ENCODE measurements at regions not wholly inside any gene's neighbourhood (a gene's known extent, or its start where the extent isn't known, plus 50 kb on each side); places are given as distances from the start of the nearest gene placed in this dataset.

DNA sequence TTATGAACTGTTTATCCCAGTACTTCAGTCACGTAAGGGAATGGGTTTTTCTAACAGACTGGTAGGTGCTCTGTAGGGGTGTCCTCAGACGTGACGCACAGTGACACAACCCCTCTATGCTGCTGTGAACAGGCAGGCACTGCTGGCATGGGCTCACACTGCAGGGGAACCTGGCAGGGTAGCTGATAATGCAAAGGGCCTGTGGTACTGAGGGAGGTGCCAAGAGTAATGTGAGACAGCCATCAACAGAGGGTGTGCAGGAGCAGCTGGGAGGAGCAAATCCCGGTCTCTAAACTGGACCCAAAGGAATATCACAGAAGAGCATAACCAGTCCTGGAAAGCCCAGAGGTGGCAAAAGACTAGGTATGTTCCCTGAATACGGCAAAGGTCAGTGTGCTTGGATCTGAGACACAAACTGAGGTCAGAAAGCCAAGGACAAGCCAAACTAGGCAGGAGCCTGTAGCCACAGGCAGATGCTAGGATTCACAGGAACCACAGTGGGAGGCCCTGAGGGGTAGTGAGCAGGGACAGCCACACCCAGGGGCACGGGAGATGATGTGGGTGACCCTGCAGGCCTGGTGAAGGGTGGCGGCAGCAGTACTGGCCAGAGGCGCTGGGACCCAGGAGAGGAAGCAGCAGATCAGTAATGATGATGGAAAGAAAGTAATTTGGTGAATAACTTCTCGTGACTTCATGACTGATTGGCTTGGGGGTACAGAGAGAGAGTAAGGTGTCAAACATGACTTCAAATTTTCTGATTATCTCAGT is 248.1 kb upstream of the CHRNA7 start:
- no peak for DNase-seq

DNA sequence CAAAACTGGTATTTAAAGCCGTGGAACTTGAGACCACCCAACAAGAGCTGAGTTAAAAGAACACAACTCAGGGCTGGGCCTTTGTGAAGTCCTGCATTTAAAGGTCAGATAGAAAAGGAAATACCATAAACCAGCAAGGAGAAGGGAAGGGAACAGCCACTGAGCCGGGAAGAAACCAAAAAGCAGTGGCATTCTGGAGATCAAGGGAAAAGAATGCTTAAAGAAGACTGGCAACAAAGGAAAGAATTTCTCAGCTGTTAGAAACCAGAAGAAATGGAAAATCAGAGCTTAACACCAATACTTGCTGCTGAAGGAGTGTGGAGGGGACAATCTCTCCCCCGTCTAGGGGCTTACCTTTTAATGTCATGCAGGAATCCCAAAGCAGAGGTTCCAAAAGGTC is 247.4 kb upstream of the CHRNA7 start:
- DNase-seq = no peak

DNA sequence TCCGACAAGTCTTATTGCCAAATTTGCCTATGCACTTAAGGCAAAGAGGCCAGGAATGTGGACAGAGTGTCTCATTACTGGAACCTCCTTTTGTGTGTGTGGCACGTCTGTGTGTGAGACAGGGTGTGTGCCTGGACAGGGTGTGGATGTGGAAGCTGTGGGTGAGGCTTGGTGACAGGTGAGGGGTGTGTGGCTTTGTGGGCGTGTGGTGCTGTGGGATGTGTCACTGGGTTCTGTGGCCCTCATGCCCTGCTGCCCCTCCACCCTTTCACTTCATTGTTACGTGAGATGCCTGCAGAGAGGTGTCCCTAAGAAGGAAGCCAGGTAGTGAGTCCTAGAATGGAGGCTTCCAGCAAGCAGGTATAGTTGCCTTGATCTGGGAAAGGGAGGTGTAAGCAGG is 244.0 kb upstream of the CHRNA7 start:
- DNase-seq = no peak

DNA sequence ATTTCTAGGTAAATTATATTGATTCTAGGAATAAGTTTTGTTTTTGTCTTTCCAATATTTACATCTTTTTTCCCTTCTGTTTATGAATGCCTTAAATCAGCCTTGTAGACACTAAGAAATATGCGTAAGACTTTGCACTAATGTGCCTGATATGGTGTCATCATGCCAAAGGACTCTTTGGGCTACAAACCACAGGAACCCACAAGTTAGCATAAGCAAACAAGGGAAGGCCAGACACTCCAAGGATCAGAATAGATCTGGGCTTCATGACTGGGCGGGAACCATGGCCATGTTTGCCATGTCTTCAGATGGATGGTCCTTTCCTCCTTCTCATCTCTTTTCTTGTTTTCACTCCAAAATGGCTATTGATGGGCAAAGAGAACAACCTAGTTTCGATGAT is 242.2 kb upstream of the CHRNA7 start:
- no peak for DNase-seq

DNA sequence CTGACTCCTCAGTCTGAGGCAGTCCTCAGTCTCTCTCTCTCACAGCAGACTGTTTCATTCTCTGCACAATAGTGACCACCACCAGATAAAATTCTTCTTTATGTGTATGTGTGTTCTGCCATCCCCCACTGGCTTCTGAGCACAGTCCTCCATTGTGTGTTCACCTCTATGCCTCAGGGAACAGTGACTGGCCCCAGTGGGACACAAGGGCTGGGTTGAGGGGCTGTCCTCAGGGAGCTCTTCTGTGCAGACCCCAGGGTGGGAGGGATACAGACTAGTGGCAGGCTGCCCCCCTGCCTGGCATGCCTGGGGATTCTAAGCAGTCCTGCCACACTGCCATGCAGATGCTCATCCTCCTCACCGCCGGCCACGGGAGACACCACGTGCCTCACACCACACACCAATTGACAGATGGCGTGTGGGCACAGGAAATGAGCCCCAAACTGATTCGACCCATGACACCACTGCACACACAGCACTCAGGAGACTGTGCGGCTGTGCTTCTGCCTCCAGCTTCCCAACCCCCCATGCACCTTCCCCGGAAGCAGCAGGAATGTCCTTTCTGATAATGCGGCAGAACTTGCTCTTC is 237.6 kb upstream of the CHRNA7 start:
- DNase-seq = no peak

DNA sequence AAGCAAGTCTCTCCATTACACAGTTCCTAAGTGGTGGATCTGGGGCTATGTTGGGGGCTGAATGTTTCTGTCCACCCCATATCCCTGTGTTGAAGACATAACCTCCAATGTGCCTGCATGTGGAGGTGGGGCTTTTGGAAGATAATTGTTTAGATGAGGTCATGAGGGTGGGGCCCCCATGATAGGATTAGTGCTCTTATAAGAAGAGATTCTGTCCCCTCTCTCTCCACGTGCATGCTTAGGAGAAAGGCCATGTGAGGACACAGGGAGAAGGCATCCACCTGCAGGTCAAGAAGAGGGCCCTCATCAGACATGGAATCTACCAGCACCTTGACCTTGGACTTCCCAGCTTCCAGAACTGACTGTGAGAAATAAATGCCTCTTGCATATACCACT is 231.0 kb upstream of the CHRNA7 start:
- no peak for DNase-seq

DNA sequence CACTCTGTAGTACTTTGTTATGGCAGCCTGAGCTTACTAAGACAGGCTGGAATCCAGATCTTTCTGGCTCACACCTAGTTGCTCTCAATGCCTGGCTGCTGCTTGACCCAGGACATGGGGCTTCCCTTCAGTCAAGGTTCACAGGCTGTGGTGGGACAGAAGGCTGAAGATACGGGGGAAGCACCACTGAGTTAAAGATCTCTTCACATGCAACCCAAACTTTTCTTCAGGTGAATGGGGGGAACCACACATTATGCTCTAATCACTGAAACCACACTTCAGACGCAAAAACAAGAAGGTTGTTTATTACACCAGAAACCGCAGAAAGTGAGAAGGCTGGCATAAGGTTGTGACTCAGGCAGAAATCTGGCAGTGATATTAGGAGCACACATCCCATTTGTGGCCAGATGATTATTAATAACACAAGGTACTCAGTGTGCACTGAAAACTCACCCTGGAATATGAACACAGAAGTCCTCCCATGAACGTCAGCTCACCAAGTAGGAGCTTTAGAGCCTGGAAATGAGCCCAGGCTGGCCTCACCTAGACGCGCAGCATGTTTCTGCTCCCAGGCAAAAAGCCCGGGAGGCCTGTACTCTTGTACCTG is 230.5 kb upstream of the CHRNA7 start:
- DNase-seq = no peak

DNA sequence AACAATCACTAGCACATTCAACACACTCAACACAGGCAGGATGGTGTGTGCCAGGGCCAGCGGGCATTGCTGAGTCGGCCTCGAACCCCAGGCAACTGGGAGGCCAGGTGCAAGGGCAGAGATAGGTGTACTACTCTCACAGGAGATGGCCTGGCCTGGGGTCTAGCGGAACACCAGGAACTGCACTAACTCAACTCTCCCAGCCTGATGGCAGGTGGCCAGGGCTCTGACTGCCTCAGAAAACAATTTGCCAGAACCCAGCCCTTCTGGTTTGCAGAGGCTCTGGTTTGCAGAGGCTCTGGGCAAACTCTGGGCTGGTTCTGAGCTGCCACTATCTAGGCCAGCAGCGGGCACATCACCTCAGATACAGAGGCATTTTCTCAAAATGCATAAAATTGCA is 229.2 kb upstream of the CHRNA7 start:
- no peak for DNase-seq

DNA sequence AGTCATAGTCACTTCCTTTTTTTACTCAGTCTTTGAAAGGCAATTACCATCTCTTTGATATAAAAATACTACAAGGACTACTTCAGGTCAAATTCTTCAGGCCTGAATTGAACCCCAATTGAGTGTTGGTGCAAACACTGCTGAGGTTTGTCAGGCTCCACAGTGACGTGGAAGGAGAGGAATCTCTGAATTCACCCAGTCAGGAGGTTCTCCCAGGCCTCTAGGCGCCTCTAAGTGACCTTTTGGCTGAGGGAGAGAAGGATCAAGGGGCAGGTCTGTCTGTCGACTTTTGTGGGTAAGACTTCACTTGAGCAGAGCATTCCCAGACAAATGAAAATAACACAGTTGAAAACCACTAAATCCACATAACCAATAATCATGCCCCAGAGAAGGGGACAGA is 227.6 kb upstream of the CHRNA7 start:
- DNase-seq = no peak

DNA sequence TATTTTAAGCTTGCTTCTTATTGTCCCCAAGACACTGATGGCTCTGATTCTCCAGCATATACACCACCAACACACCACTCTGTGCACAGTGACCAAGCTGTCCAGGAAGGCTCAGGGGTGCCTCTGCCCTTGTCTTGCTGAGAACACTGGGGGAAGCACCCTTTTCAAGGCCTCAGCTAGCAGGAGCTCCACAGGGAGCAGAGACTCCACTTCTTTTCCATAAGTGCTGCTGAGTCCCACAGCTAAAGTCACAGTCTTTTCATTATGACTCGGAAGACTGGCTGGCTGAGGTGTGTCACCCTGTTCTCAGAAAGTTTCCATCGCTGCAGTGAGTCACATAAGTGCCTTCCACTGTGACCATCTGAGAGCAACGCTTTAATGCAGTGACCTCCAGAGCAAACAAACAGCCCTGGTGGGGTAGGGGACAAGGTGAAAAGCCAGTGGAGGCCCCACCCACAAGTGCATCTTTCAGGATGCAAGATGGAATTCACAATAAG is 226.9 kb upstream of the CHRNA7 start:
- DNase-seq = no peak

DNA sequence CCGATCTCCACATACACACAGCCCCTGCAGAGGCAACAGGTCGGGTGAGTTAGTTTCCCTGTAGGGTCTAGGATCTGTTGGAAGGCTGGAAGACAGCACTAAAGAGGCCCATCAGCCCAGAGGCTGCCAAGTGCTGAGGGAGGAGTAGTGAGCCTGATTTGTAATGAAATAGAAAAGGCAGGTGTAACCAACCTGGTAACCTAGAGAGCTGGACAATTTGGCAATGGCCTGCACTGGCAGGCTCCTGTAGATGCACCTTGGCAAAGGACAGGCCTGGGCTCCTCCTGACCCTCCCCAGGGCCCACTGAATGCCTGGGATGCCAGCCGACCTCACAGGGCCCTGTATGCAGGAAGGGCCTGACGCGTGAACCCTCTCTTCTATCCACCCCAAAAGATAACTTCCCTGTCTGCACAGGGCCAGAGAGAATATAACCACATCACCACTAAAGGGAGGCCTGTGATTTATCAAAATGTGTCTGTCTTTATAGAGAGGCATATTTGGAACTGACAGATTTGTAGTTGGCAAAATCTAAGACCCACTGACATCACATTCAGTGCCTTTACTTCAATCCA is 225.1 kb upstream of the CHRNA7 start:
- no peak for DNase-seq

DNA sequence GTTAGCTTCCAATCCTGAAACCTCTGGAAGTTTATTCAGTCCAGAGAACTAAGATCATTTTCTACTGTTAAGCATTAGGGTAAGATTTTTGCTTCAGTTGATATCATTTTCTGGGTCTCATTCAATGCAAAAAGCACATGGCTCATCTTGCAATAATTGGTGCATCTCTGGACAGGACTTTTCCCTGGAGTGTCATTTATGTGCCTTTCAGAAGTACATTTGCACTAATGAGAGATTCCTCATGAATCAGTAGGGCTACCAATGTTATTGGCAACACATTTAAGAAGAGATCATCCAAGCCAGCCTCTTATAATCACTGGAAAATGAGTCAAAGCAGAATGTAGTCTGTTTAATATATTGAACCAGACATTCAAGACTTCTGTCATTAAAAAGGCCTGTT is 224.2 kb upstream of the CHRNA7 start:
- no peak for DNase-seq

DNA sequence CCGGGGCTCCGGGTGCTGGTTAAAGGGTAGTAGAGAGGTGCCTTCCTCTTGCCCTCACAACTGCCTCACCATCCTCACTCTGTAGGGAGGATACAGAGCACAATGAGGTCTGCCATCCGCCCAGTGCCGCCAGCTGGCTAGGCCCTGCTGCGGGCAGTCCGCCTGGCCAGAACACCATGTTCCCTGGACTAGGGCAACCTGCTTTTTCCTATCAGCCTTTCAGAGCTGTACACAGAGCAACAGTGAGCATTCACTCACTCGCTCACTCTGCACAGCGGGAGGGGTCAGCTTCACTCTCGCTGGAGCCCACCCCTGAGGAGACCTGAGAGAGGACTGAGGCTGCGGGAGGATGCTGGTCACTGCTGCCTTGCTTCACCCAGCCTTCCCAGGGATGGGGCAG is 218.7 kb upstream of the CHRNA7 start:
- no peak for DNase-seq

DNA sequence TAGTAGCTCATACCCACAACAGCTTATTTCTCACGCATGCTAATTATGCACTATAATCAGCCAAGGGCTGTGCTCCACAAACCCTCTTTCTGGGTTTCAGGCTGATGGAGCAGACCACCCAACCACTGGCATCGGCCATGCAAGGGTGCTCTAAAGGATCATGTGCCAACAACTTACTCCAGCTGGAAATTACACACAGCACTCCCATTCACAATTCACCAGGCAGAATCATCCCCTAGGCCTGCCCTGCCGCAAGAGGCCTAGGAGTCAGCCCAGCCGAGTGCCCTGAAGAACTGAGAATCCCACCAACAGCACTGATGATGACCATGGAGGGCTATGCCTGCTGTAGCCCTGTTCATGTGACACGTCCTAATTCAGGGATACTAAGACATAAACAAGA is 216.2 kb upstream of the CHRNA7 start:
- DNase-seq = no peak

DNA sequence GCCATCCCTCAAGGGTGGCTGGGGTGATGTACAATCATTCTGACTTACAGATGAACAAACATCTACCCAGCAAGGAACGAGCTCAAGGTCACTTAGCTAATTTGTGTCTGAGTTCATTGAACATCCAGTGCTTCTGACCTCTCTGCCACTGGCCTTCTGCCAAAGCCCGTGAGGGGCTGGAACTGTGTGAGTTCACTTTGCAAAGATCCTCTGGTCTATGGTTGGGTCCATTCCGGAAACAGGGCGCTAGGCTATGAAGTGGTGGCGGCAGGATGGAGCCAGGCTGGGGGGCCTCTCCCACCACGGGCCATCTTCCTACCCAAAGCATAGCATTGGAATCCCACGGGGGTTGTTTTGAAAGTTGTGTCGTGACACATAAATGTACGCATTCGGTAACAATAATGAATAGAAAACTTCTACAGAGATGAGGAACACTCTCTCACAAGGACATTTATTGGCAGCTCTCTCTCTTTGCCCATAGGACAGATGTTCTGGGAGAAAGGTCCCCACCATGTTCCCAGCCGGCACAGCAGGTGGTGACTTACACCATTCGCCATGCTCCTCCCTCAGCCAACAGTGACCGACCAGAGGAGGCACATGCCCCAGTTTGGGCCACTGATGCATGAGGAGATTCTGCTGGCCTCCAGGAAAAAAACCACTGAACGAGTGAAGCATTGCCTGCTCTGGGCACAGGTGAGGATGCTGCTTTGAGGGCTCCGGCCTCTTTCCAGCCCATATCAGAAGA is 214.7 kb upstream of the CHRNA7 start:
- DNase-seq = no peak

DNA sequence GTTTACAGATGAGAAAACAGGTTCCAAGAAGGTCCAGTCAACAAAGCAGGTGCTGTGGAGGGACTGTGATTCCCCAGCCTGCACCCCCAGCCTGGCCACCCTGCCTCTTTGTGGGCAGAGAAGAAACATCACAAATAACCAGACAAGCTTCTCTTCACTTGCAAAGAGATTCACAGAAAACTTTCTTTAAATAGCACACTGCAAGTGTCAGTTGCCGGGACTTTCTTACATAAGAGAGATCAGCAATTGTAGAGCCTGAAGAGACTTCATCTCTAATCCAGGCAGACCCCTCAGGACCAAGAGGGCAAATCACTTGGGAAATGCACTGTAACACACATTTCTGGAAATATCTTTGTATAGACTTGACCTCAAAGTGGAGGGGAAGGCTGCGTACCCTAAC is 207.9 kb upstream of the CHRNA7 start:
- DNase-seq = no peak

DNA sequence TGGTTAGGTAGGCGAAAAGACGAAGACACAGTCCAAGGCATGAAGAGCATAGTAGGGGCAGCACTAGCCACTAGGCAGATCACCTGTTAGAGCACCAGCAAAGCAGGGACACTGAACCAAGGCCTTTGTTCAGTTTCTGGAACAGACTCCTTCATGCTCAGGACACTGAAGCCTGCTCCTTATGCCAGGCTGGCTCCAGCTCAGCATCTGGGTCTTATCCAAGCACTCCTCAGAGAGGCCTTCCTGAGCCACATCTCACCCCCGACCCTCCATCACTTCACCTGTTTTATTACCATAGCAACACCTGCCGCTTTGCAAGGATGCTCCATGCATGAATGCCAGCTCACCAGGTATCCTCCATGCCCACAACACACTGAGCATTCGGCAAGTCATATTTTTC is 206.3 kb upstream of the CHRNA7 start:
- DNase-seq = no peak

DNA sequence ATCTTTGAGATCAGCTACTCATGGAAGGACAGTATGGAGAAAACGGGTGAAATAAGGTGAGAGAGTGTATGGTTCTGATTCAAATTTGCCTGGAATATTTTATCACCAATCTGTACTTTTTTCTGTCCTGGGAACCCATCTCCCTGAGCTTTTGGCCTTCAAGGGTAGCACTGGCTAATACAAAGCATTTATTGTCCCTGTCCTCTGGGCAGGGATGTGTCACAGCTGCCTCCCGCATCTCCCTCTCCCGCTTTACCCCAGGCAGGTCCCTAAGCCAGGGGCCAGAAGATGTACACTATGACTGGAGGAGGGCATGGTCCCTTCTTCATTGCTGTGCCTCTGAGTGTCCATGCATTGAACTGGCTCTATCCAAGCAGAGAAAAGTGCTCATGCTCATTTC is 201.7 kb upstream of the CHRNA7 start:
- DNase-seq = no peak

DNA sequence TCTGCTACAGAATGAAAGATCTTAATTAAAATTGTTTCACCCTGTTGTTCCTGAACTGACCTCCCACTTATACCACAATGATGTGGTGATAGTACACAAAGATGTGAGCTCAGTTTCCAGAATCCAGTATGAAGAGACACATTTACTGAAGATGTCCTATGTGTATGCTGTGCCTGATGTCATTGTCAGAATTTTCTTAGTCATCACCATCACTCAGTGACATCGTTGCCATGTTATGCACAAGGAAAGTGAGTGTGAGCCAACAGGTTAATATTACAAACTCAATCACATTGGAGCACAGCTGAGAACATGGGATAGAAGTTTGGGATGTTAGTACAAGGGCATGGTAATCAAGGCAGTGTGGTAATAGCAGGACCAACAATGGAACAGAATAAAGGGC is 199.7 kb upstream of the CHRNA7 start:
- no peak for DNase-seq

DNA sequence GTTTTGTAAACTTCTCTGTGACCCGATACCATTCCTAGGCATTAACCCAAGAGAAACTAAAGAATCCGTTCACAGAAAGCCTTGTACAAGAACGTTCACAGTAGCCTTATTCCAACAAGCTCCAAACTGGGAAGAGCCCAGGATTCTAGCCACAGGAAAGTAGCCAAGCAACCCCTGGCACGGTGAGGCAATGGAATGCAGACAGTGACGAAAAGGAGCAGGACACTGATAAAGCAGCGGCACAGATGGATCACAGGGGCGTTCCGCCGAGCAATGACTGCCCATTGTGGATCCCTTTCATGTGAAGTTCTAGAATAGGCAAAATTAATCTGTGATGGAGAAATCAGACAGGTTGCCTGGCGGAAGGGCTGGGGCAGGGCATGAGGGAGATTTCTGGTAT is 198.7 kb upstream of the CHRNA7 start:
- no peak for DNase-seq

DNA sequence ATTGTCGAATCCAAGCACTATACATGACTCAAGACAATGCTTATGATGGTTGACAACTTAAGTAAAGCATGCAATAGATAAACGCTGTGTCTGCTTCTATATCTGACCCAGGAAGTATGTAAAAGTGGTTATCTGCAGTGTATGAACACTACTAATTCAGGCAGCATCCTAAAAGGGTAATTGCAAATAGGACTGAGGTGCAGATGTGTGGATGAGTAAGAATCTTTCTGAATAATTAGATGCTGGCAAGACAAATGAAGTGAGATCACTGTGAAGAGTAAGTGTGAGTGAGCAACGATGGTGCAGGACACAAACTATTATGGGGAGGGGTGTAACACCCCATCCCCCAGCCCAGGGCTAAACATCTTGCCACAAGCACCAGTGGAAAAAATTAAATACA is 195.7 kb upstream of the CHRNA7 start:
- no peak for DNase-seq

DNA sequence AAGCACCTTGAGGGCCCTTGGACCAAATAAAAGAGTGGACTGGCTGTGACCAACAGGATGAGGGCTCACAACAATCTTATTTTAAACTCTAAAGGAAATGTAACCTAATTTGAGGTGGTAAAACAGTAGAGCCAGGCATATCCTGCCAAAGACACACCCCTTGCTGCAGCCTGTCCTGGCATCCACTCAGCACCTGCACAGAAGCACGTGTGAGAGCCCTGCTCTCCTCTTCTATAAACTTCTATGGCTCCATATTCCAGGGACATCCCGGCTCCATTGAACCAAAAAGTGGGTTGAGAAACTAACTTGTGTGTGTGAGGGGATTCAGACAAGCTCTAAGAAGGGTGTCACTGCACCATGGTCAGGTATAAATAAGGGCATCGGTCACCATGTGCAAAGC is 190.9 kb upstream of the CHRNA7 start:
- no peak for DNase-seq

DNA sequence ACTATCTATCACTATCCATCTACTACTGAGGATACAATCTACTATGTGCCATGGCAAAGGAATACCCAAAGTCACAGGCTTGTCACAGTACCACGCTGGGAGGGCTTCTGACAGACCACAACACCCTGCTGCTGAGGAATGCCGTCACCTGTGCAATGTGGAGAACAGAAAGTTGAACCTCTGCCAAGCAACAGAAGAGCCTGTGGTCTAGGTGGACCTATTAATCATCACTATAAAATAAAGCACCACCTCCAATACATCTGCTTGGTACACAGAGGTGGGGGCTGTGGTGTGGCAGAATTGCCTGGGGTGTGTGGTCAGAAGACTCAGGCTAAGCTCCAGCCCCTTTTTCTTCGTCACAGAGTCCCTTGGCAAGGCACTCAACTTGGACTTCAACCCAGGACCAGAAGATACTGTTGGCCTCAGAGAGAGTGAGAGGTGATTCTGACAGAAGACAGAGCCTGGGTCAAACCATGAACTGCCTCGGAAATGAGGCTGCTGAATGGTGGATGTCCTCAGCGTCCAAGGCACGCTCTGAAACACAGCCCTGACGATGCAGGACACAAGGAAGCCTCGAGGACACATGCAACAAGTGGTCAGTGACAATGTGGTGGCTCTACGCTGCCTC is 189.4 kb upstream of the CHRNA7 start:
- DNase-seq = no peak

All from NCI-H524 (cell line).